GM18909 (cell line): ENCODE measurements at regions not wholly inside any gene's neighbourhood (a gene's known extent, or its start where the extent isn't known, plus 50 kb on each side); places are given as distances from the start of the nearest gene placed in this dataset.

Experiments used
- ATAC-seq: cut with Tn5 transposase; IDR thresholded peaks from one replicate; pipeline ENCODE4 v1.9.1; 2021; ENCODE audit warnings: mild to moderate bottlenecking; ENCODE audit not compliant: unreplicated experiment, poor library complexity

DNA sequence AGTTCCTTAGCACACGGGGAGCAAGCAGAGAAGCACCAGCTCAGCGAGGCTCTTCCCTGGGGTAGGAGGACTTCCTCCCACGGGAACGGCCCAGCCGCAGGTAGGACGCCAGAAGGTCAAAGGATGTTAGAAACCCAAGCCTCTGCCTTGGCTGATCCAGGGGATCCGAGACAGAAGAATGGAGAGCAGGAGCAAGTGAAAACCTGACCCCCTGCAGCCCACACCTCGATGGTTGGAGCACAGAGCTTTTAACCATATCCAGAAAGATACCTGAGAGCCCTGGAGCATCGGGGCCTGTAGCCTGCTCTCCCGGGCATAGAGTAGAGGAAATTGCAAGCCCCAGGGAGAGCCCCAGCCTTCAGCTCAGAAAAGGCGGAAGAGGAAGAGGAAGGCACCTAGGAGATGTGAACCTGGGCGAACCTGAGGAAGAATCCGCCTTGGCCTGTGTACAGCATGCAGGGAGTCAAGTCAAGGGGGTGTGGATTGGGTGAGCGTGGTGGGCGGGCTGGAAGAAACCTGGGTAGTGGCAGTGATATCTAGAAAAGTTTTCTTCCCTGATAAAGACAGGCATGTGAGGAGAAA, 76.3 kb downstream of the PSMG1 start:
- ATAC-seq = no peak

DNA sequence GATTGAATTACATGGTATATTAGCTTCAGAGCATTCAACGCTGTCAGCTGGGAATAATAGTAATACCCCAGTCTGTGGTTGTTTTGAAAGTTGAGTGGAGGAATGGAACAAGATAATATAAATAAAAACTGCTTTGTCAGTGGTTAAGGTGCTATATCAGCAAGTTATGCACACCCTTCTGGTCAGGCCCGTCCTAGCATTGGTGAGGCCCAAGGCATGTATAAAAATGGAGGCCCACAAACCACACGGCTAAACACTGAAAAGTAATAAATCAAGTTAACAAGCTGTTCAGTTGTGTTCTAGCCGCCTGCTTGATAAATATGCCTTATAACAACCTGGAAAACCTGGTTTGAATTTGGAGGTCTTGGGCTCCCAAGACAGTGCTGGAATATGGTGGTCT, 77.4 kb downstream of the PSMG1 start:
- no peak for ATAC-seq

DNA sequence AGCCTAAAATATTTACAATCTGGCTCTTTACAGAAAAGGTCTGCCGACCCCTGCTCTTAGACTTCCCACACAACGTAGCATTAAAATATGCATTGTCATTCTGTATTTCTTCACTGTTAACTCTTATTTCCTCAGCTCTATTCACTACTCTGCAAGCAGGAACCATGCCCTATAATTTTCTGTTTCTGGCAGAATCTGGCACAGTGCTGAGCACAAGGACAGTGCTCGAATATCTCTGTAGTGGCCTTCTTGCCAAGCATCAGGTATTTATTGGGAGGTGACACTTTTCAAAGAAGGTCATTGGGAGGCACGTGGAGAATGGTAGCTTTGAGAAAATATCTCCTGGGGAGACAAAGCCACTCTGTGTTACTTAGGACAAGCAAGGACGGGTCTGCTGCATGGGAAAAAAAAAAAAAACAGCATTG, 77.9 kb downstream of the PSMG1 start:
- no peak for ATAC-seq

DNA sequence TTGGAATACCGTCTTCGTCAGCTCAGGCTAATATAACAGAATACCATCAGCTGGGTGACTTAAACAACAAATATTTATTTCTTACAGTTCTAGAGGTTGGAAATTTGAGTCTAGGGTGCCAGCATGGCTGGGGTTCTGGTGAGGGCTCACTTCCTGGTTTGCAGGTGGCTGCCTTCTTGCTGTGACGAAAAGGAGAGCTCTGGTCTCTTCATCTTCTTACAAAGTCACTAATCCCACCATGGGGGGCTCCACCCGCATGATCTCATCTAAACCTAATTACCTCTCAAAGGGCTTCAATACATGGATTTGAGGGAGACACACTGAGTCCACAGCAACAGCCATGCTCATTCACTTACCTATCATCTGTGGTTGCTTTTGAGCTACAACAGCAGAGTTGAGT, 78.3 kb downstream of the PSMG1 start:
- no peak for ATAC-seq

DNA sequence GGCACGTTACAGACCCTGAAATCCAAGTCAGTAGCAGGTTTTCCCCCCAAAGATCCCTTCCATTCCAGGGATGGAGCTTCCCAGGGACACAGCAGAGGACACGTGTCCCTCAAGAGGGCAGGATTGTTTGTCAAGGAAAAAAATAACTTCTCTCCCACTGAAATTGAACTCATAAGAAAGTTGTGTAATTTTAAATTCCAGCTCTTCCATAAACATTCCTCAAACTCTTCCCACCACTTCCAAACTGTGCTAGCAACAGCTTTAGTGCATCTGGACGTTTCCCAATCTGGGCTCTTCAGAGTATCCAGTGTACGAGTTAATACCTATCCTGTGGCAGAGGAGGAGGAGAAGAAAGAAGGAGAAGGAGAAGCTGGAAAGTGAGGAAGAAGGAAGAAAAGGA, 79.6 kb downstream of the PSMG1 start:
- ATAC-seq = no peak

DNA sequence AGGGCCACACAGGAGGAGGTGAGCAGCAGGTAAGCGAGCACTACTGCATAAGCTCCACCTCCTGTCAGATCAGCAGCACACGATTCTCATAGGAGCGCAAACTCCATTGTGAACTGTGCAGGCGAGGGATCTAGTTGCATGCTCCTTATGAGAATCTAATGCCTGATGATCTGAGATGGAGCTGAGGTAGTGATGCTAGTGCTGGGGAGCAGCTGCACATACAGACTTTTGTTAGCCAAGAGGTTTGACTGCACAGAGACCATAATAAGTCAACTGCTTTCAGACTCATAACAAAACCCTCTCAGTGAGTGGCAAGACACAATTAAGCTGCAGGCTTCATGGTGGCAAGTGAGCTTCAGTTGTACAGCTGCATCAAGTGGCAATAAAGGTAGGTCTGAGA, 83.4 kb downstream of the PSMG1 start:
- ATAC-seq = no peak

DNA sequence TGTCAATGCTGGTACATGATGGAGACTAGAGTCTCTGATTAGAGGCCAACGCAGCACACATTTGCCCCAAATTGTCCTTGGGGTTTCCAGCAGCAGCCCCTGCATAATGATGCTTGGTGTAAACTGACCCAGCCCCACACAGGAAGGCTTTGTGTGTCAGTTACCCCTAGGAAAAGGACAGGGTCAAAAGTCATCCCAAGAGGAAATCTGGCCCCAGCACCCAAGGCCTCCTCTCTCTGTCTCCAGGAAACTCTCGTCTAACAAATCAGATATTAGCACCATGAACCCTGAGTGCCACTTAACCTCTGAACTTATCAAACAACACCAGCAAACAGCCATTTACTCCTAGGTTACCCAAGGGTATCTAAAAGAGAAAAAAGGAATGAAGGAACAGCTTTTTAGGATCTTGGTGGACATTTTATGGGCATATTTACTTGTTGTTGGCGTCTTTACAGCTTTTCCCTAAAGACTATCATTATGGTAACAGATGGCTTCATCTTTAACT, 84.5 kb downstream of the PSMG1 start:
- ATAC-seq = no peak

DNA sequence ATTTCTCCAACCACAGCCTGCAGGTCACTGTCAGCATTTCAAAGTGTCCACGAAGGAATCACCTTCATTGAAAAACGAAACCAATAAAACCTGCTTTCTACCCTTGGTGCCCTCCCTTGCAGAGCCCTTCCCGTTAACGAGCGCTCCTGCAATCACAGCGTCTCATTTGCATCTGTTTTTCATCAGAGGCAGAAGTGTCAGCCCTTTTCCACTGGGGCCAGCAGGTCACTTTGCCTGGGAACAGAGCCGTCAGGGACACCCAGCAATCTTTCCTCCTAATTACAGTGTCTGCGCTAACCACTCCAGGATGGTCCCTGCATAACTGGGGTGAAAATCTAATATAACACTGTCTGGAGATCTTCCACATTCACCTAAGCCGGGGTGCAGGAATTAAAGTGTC, 85.3 kb downstream of the PSMG1 start:
- ATAC-seq = no peak

DNA sequence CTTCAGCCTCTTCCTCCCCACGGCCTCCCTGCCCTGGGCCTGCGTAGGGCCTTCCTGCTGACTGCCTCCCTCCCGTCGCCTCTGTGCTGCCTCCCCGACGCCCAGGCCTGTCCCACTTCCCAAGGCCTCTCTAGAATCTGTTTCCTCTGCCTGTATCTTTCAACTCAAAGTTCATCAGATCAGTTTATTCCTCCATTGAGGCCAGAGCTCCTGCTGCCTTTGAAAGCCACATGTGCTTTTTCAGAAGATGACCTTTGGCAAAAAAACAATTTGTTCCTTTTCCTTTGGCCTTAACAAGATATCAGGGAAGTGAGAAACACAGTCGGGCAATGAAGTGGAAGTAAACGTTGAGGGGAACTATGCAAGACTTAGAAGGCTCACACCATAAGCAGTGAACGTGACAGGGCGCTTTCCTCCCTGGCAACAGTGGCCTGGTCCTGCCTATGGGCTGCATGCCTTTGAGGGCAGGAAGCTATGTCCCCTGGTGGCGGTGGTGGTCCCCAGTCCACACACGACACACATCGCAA, 85.9 kb downstream of the PSMG1 start:
- no peak for ATAC-seq

DNA sequence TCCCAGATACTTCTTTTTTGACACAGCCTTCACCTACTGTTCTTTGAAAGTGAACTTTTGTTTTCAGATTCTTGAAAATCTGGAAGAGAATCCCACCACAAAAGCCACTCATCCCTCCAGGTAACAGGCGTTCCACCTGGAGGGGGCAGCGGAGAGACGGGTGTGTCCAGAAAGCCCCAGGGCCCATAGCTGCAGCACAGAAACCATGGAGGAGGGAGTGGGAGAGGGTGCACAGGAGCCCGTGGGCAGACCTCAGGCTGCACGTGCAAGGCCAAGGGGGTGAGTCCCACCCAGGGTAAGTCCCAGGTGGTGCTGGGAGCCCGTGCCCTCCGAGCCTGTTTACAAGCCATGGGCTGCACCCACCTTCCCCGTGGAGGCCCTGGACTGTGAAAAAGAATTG, 86.5 kb downstream of the PSMG1 start:
- no peak for ATAC-seq

DNA sequence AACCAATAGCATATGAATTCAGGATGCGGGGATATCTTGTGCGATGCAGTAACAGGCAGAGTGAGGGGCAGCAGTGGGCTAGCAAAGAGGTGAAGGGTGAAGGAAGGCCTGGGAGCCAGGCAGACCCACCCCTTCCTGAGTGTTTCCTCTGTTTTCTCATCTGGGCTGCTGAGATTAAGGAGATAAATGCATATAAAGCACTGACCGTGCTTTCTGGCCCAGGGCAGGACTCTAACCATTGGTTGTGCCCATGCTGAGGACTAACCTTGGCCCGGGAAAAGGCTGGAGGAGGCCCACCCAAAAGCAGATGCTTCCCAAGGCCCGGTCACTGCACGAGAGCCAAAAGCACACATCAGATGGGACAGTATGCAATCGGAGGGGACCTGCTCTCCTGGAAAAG, 87.6 kb downstream of the PSMG1 start:
- no peak for ATAC-seq

DNA sequence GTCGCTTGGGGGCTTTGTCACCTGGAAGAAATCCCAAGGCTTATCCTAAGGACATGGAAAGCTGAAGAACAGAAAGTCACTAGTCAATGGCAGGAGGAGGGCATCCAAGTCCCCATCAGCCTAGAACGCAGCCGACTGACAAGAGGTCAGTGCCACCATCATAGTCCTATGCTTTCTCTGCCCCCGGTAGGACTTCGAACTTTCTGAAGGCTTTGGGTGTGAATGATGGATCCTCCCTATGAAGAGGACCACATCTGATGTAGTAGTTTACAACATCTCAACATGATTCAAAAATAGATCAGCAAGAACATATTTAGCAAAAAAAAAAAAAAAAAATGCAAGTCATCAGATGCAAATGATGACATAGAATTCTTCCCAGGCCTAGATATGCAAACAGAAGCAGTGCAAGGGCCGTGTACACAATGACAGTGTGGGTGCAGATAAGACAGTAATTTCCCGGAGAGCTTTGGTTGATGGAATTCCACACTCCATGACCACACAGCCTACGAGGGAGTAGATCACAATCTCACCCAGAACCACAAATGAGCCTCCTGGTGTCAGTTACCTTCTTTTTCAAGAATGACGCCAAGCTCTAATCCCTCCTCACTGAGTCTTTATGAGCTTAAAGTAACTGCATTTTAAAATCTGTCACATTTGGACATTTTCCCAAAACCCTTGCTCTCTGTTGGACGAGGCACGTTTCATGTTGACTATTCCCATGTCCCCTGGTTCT, 88.2 kb downstream of the PSMG1 start:
- no peak for ATAC-seq

DNA sequence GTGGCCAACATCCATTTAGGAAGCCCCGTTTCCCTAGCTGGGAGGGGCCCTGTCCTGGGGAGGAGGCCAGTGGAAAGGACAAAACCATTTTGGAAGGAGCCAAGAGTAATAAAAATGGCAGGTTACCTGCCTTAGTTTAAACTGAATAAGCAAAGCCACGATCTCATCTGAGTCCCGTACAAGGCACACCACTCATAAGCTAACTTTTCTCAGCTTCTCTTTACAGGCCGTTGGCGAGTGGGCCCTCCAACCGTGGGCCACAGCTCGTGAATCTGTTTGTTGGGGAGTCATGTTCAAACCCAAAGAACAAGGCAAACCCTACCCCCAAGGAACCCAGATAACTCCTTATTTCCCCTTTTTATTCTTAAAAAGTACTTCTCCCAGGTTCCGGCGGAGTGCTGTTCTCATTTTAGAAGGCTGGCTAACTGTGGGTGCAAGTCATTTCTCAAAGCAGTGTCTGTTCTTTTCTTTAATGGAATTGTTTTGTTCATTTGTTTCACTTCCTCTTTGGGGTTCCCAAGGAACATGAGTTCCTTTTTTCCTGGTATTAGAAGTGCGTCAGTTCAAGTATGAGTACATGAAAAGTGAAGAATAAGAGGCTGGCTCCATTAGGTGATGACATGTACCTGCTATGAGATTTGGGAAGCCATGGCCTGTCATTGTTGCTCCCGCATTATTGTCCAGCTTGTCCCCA, 89.0 kb downstream of the PSMG1 start:
- ATAC-seq = no peak

DNA sequence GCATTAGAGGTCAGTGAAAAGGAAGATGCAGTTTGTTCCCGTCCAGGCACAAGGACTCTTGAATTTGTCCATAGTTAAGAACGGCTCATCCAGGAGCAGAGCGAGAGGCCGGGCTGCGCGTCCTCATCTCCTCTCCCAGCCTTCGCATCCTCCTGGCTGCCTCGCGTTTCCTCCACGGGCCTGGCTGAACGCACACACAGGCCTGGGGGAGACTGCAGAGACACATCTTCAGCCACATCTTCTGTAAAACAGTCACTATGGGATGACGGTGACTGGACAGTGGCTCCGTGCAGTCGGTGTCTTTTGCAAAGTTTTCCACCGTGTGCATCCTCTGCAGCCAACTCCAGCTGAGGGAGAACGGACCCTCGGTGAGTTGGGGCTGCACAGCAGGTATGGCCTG, 89.7 kb downstream of the PSMG1 start:
- ATAC-seq = no peak

DNA sequence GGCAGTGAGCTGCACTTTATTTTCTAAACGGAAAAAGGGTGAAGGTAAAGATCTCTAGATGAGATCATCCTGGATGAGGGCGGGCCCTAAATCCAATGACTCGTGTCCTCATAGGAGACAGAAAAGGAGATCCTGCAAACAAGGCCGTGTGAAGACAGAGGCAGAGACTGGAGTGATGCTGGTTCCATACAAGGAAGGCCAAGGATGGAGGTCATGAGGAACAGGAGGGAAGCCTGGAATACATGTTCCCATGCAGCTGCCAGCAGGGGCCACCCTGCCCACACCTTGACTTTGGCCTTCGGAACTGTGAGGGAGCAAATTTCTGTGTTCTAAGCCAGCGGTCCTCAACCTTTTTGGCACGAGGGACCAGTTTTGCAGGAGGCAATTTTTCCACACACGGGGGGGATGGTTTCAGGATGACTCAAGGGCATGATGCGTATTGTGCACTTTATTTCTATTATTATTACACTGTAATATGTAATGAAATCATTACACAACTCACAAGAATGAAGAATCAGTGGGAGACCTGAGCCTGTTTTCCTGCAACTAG, 94.3 kb downstream of the PSMG1 start:
- ATAC-seq = no peak

DNA sequence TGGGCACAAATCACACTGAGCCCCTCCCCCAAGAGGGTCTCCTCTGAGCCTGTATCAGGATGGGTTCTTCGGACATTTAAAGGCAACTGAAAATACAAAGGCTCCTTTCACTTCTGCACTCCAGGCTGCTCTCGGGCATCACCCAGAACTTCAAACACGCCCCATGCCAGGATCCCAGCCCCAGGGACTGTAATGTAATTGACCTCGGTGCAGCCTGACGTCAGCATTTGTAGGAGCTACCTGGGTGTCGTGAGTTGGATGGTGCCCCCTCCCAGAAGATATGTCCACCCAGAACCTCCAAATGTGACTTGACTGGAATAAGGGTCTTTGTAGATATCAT, 95.2 kb downstream of the PSMG1 start:
- ATAC-seq = no peak

DNA sequence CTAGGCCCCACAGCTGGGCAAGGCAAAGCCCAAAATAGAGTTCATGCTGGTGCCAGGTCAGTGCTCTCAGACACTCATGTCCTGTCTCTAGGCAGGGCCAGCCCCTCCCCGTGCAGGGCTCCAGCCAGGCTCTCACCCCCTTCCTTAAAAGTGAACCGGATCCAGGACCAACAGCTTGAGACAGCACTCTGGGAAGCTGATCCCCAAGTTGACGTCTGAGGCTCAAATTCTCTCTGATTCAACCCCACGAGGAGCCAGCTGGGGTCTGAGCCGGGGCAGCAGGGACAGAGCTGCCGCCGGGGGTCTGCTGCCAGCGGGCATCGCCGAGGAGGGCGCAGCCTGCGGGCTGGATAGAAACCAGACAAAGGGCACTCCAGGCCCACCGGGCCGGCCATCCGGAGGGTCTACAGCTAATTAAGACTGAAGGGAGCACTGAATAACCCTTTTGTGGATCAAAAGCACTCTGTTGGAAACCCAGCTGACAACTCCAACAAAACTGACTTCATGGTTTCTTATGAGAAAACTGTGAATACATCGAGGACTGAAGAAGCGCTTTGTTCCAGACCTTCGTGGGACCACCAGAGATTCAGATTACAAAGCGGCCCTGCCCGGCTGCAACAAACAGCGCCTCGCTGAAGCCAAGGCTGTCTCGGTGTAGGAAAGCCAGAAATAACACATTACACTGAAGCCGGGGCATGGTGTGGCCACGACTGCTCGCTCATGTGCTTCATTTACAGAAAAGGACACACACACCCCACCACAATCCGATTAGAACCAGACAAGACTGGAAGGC, 95.8 kb downstream of the PSMG1 start:
- ATAC-seq = no peak

DNA sequence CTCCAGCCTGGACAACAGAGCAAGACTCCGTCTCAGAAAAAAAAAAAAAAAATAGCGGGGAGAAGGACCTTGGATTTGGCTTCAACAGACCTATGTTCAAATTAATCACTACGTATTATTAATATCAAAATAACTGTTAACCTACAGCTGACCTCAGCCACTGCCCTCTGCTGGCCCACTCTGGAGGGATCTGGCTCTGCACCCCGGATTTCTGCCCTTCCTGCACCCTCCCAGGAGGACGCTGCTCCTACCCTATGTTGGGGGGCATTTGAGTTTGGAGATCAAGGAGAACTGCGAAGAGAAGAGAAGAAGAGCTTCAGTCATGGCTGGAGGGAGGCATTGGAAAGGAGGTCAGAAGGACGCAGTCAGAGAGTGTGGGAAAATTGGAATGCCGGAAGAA, 96.7 kb downstream of the PSMG1 start:
- ATAC-seq = no peak

DNA sequence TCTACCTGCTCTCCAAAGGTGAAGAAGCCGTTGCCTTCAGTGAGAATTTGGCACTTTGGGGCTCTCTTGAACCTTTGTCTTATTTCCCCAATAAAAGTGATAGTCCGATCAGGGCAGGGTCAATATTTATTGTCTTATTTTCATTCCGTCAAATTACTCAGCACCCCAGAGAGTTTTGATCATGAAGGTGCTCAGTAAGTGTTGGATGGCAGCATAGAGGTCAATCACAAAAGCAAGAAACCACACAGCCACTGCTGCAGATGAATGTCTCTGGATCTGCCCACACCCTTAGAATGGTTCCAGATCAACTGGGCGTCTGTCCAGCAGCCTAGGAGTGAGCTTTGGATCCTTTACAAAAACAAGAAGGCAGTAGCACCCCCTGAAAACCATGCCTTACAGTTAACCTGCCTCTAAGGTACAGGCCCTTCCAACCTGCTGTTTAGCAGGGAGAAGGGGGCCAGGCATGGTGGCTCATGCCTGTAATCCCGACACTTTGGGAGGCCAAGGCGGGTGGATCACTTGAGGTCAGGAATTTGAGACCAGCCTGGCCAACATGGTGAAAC, 97.3 kb downstream of the PSMG1 start:
- no peak for ATAC-seq
